SK-N-SH (cell line): ENCODE measurements at regions not wholly inside any gene's neighbourhood (a gene's known extent, or its start where the extent isn't known, plus 50 kb on each side); places are given as distances from the start of the nearest gene placed in this dataset.

ENCODE experiments used
- CTCF ChIA-PET: fragments of 300-600, 350-600 bp; formaldehyde crosslinking; extraction: SDS; loops from one replicate; lab custom pipeline; 2021; lab: Yijun Ruan, JAX
- POLR2A ChIA-PET: fragments of 350-600 bp; sonication (Branson Sonifier 250); formaldehyde crosslinking; extraction: SDS; loops from one replicate; lab custom pipeline; 2020; ENCODE audit warnings: antibody characterized with exemption, inconsistent platforms; lab: Yijun Ruan, JAX
- DNase-seq: peaks from one replicate; pipeline ENCODE4 v3.0.0; 2012
- H2AFZ ChIP-seq: fragments of 200-600 bp; sonication (generic); 2 replicates; pipeline ENCODE4 v1.8.1; 2016; ENCODE audit warnings: antibody characterized with exemption, mild to moderate bottlenecking, low read depth
- H3F3A ChIP-seq: fragments of 200-600 bp; sonication (generic); replicated peaks from 2 replicates; pipeline ENCODE3; 2016; ENCODE audit warnings: antibody characterized with exemption, mild to moderate bottlenecking; ENCODE audit not compliant: insufficient read depth
- H3K27ac ChIP-seq, 2 experiments: fragments of 200-500 bp in 1 of 2; fragments of 200-600 bp in 1 of 2; sonication (Bioruptor generic) in 1 of 2; sonication (generic), shearing (Covaris generic) in 1 of 2; 2 replicates each; pipeline versions ENCODE4 v1.5.1 to v1.6.1; 2014 to 2016; ENCODE audit warnings: low read depth in 2 of 2, inconsistent platforms in 1 of 2, low read length in 1 of 2, mild to moderate bottlenecking in 1 of 2, mixed read lengths in 1 of 2
- H3K27me3 ChIP-seq: fragments of 200-600 bp; sonication (generic), shearing (Covaris generic); 2 replicates; pipeline ENCODE4 v1.6.1; 2016; ENCODE audit warnings: mixed run types; ENCODE audit not compliant: insufficient read depth
- H3K36me3 ChIP-seq, 2 experiments: fragments of 200-500 bp in 1 of 2; fragments of 200-600 bp in 1 of 2; sonication (Bioruptor generic) in 1 of 2; sonication (generic) in 1 of 2; replicated peaks in 1 of 2; 2 replicates each; pipeline versions ENCODE3 to v1.5.1; 2014 to 2016; ENCODE audit warnings: low read length in 1 of 2, mild to moderate bottlenecking in 1 of 2; ENCODE audit not compliant: insufficient read depth in 2 of 2, control insufficient read depth in 1 of 2
- H3K4me1 ChIP-seq, 2 experiments: fragments of 200-500 bp in 1 of 2; fragments of 200-600 bp in 1 of 2; sonication (Bioruptor generic) in 1 of 2; sonication (generic), shearing (Covaris generic) in 1 of 2; 2 replicates each; pipeline versions ENCODE4 v1.5.1 to v1.6.1; 2014 to 2016; ENCODE audit warnings: low read depth in 1 of 2, low read length in 1 of 2, mixed run types in 1 of 2; ENCODE audit not compliant: insufficient read depth in 2 of 2, control insufficient read depth in 1 of 2
- H3K4me2 ChIP-seq: fragments of 200-600 bp; sonication (generic), shearing (Covaris generic); 2 replicates; pipeline ENCODE4 v1.6.1; 2017; ENCODE audit warnings: mixed run types
- H3K4me3 ChIP-seq, 2 experiments: fragments of 200-500 bp in 1 of 2; fragments of 200-600 bp in 1 of 2; sonication (Bioruptor generic) in 1 of 2; sonication (generic), shearing (Covaris generic) in 1 of 2; 2 replicates each; pipeline versions ENCODE4 v1.5.1 to v1.8.1; 2014 to 2016; ENCODE audit warnings: low read depth in 2 of 2, inconsistent platforms in 1 of 2, low read length in 1 of 2, mild to moderate bottlenecking in 1 of 2, mixed read lengths in 1 of 2, moderate library complexity in 1 of 2
- H3K79me2 ChIP-seq: fragments of 200-600 bp; sonication (generic); 2 replicates; pipeline ENCODE4 v1.8.1; 2017; ENCODE audit warnings: mild to moderate bottlenecking; ENCODE audit not compliant: insufficient read depth
- H3K9ac ChIP-seq: fragments of 200-600 bp; sonication (generic); 2 replicates; pipeline ENCODE4 v1.6.1; 2017; ENCODE audit warnings: mixed run types
- H3K9me2 ChIP-seq: fragments of 200-600 bp; sonication (generic); 2 replicates; pipeline ENCODE4 v1.6.1; 2017; ENCODE audit warnings: mixed run types
- H3K9me3 ChIP-seq: fragments of 200-600 bp; sonication (generic); 2 replicates; pipeline ENCODE4 v1.6.1; 2017; ENCODE audit warnings: mixed run types, mild to moderate bottlenecking, moderate library complexity
- H4K20me1 ChIP-seq: fragments of 200-600 bp; sonication (generic); 2 replicates; pipeline ENCODE4 v1.6.1; 2017; ENCODE audit warnings: mild to moderate bottlenecking, mixed run types; ENCODE audit not compliant: insufficient read depth
- CHD2 ChIP-seq: fragments of 150-350 bp; IDR thresholded peaks from 2 replicates; pipeline ENCODE4 v1.6.1; 2018; ENCODE audit warnings: low read length; ENCODE audit not compliant: partially characterized antibody
- EZH2phosphoT487 ChIP-seq: fragments of 200-600 bp; sonication (generic); IDR thresholded peaks from 2 replicates; pipeline ENCODE4 v1.6.1; 2017; ENCODE audit warnings: low read depth, mixed run types, mild to moderate bottlenecking, antibody characterized with exemption, moderate library complexity, borderline replicate concordance
- FOSL2 ChIP-seq: IDR thresholded peaks from 2 replicates; pipeline ENCODE4 v1.4.0; 2012; ENCODE audit warnings: low read depth, mild to moderate bottlenecking, moderate library complexity, borderline replicate concordance
- GABPA ChIP-seq: IDR thresholded peaks from 2 replicates; pipeline ENCODE4 v1.4.0; 2012; ENCODE audit warnings: low read depth, mild to moderate bottlenecking
- MEF2A ChIP-seq: IDR thresholded peaks from 2 replicates; pipeline ENCODE4 v1.4.0; 2012; ENCODE audit warnings: low read depth, borderline replicate concordance
- RAD21 ChIP-seq: IDR thresholded peaks from 2 replicates; pipeline ENCODE4 v1.6.1; 2012; ENCODE audit warnings: mild to moderate bottlenecking, low read length
- RCOR1 ChIP-seq: fragments of 150-350 bp; IDR thresholded peaks from 2 replicates; pipeline ENCODE4 v1.6.1; 2017; ENCODE audit warnings: antibody characterized with exemption, low read length
- RFX5 ChIP-seq: IDR thresholded peaks from 2 replicates; pipeline ENCODE4 v1.6.1; 2012; ENCODE audit warnings: mild to moderate bottlenecking, improper control_type of control experiment, low read length
- SIN3A ChIP-seq: IDR thresholded peaks from 2 replicates; pipeline ENCODE4 v1.6.1; 2012; ENCODE audit warnings: low read depth, mild to moderate bottlenecking, low read length, moderate library complexity, borderline replicate concordance
- SMC3 ChIP-seq: IDR thresholded peaks from 2 replicates; pipeline ENCODE4 v1.6.1; 2012; ENCODE audit warnings: low read depth, low read length, improper control_type of control experiment
- TCF12 ChIP-seq: IDR thresholded peaks from 2 replicates; pipeline ENCODE4 v1.4.0; 2012
- WGBS: methylation state at CpG from one replicate; pipeline ENCODE4 v1.1.6; 2017; ENCODE audit warnings: low lambda C conversion rate; 5-methylcytosine and 5-hydroxymethylcytosine counted together
- TF ChIP-seq, protein P1 (sequence below): IDR thresholded peaks from 2 replicates; pipeline ENCODE4 v1.6.1; 2012; ENCODE audit warnings: mild to moderate bottlenecking, low read depth, low read length, moderate library complexity
- TF ChIP-seq, protein P2 (sequence below): fragments of 150-350 bp; IDR thresholded peaks from 2 replicates; pipeline ENCODE4 v1.6.1; 2017; ENCODE audit warnings: antibody characterized with exemption, low read length, low read depth, borderline replicate concordance

DNA sequence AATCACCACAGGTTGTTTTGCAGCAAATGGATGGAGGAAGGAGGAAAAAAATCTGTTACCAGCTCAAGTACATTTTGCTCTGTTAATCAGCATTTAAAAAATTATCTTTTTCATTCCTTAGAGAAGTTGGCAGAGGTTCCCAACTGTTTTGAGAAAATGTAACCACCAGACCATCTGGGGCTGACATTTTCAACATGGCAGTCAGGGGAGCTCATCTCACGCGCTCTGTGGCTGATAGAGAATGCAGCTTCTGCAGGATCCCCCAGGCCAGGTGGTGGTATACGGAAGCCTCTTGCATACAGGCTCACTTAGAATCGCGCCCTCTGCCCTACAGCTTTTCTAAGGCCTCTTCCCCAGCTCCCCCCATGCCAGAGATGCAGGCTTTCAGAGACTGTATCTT, 68.0 kb upstream of the OPCML start:
- CTCF ChIA-PET, result no interaction called here
- H3K9ac ChIP-seq, result no peak overlapping the region
- no peak for TF ChIP-seq GABPA
- TF ChIP-seq, all 33 proteins: peak for 0
- H3K4me2 ChIP-seq, result no peak overlapping the region
- no peaks in the 10 kb centered on the region for H3K9me3 ChIP-seq
- WGBS, result 19% methylated on average over 3 of the region's 5 CpGs
- no peaks in the 10 kb centered on the region for H3K4me1 ChIP-seq
- no peak overlapping the region for H3K4me3 ChIP-seq
- no peak for DNase-seq
- no peaks in the 10 kb centered on the region for H3F3A ChIP-seq
- H3K79me2 ChIP-seq, result no peaks in the 10 kb centered on the region
- no peak overlapping the region for H2AFZ ChIP-seq
- H3K36me3 ChIP-seq, result no peaks in the 10 kb centered on the region
- POLR2A ChIA-PET, result no interaction called here
- H3K27me3 ChIP-seq, result no peaks in the 10 kb centered on the region
- no peaks in the 10 kb centered on the region for H4K20me1 ChIP-seq
- H3K27ac ChIP-seq, result no peak overlapping the region
- no peaks in the 10 kb centered on the region for H3K9me2 ChIP-seq

DNA sequence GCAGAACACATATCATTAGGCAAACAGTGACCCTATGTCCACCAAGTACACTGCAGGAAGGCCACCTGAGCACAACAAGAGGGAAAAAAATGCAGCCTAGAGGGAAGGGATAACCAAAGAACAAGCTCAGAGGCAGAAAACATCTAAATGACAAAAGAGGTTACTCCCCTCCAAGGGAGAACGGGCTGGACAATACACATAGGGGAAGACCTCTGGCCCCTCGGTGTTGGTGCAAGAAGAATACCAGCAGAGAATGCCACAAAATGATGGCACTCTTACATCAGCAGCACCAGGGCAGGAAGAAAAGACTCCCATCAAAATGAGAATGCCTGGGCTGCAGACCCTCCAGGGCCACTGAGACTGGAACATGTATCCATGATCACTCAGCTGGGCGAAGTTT, 66.6 kb upstream of the OPCML start:
- CTCF ChIA-PET, result no interaction called here
- H3K9me3 ChIP-seq, result no peaks in the 10 kb centered on the region
- H3K27ac ChIP-seq, result no peak overlapping the region
- no peak overlapping the region for H3K4me2 ChIP-seq
- H2AFZ ChIP-seq, result no peak overlapping the region
- H3F3A ChIP-seq, result no peaks in the 10 kb centered on the region
- no peak overlapping the region for H3K9ac ChIP-seq
- H3K27me3 ChIP-seq, result no peaks in the 10 kb centered on the region
- no peaks in the 10 kb centered on the region for H3K36me3 ChIP-seq
- TF ChIP-seq EZH2phosphoT487, result no peak
- TF ChIP-seq SIN3A, result no peak
- no peak for TF ChIP-seq RAD21
- TF ChIP-seq FOSL2, result no peak
- TF ChIP-seq, protein P1, sequence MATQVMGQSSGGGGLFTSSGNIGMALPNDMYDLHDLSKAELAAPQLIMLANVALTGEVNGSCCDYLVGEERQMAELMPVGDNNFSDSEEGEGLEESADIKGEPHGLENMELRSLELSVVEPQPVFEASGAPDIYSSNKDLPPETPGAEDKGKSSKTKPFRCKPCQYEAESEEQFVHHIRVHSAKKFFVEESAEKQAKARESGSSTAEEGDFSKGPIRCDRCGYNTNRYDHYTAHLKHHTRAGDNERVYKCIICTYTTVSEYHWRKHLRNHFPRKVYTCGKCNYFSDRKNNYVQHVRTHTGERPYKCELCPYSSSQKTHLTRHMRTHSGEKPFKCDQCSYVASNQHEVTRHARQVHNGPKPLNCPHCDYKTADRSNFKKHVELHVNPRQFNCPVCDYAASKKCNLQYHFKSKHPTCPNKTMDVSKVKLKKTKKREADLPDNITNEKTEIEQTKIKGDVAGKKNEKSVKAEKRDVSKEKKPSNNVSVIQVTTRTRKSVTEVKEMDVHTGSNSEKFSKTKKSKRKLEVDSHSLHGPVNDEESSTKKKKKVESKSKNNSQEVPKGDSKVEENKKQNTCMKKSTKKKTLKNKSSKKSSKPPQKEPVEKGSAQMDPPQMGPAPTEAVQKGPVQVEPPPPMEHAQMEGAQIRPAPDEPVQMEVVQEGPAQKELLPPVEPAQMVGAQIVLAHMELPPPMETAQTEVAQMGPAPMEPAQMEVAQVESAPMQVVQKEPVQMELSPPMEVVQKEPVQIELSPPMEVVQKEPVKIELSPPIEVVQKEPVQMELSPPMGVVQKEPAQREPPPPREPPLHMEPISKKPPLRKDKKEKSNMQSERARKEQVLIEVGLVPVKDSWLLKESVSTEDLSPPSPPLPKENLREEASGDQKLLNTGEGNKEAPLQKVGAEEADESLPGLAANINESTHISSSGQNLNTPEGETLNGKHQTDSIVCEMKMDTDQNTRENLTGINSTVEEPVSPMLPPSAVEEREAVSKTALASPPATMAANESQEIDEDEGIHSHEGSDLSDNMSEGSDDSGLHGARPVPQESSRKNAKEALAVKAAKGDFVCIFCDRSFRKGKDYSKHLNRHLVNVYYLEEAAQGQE, result no peak
- no peak for TF ChIP-seq RCOR1
- TF ChIP-seq RFX5, result no peak
- TF ChIP-seq CHD2, result no peak
- TF ChIP-seq, protein P2, sequence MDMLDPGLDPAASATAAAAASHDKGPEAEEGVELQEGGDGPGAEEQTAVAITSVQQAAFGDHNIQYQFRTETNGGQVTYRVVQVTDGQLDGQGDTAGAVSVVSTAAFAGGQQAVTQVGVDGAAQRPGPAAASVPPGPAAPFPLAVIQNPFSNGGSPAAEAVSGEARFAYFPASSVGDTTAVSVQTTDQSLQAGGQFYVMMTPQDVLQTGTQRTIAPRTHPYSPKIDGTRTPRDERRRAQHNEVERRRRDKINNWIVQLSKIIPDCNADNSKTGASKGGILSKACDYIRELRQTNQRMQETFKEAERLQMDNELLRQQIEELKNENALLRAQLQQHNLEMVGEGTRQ, result no peak
- no peak for TF ChIP-seq MEF2A
- TF ChIP-seq TCF12, result no peak
- TF ChIP-seq SMC3, result no peak
- no peak for DNase-seq
- H3K4me3 ChIP-seq, result no peak overlapping the region
- POLR2A ChIA-PET, result no interaction called here
- H3K4me1 ChIP-seq, result no peaks in the 10 kb centered on the region
- H3K9me2 ChIP-seq, result no peaks in the 10 kb centered on the region
- 9% methylated on average over 3 of the region's 3 CpGs for WGBS
- no peaks in the 10 kb centered on the region for H4K20me1 ChIP-seq
- H3K79me2 ChIP-seq, result no peaks in the 10 kb centered on the region
